Activated CD8-positive, alpha-beta memory T cell treated with anti-CD3 and anti-CD28 coated beads for 24 hours (primary cell): ENCODE measurements at regions not wholly inside any gene's neighbourhood (a gene's known extent, or its start where the extent isn't known, plus 50 kb on each side); places are given as distances from the start of the nearest gene placed in this dataset.

Source experiments
- DNase-seq: peaks from one replicate; pipeline ENCODE4 v3.0.0-alpha.2; 2020

- no peak for DNase-seq
These were observed 140.4 kb upstream of the NPVF start for GRCh38 chr7:25368599-25369201.

- no peak for DNase-seq
These were observed 141.5 kb upstream of the NPVF start for GRCh38 chr7:25369786-25370185.

DNA sequence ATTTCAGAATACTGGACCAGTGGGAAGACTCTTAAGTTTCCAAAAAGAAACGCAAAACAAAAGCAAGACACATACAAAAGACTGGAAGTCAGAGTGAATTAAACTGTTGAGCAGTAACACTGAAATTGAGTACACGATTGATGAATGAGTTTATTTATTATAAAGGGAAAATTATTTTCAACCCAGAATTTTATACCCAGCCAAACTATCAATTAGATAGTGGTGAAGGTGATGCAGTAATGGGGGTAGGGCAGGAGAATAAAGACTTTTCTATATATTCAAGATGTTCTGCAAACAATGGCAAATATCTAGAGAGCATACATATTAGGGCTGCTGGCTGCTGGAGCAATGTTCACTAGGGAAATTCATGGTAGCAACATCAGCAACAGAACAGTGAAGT is 143.7 kb upstream of the NPVF start:
- DNase-seq, result no peak

DNA sequence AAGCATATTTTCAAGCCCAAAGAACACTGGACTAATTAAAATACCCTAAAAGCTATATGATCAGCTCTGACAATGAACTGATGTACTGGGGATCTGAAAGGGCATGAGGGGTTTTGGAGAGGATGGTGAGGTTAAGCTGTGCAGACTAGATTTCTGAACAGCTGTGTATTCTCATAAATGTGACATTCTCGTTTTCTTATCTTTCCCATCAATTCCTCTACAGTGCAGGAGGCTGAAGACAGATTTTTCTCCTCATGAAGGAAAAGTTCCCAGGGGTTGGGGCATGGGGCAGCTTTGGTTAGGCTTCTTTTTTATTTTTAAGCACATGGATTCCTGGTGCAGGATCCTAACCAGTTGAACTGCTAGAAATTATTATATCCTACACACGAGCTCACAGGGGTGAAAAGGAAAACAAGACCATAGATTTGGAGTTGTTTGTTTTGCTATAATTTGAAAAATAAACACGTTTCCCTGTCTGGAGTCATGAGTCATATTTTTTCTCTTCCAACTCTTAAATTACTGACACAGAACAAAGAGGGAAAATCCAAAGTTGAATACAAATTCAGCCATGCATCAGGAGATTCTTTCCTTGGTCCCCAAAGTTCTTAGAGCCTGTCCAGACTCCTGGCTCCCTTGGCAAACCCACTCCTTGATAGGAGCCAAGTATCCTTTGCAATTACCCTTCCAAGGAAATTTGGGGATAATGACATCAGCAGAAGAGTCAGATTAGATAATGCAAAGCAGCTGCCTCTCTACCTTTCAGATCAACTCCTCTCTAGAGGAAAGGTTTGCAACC is 147.7 kb upstream of the NPVF start:
- DNase-seq, result no peak

- DNase-seq, result no peak
These were observed 151.3 kb upstream of the NPVF start for GRCh38 chr7:25379351-25380300.

GRCh38 chr7:25381818-25382589 is 153.7 kb upstream of the NPVF start:
- DNase-seq, result no peak

GRCh38 chr7:25382869-25383268 is 154.6 kb upstream of the NPVF start:
- DNase-seq, result no peak

DNA sequence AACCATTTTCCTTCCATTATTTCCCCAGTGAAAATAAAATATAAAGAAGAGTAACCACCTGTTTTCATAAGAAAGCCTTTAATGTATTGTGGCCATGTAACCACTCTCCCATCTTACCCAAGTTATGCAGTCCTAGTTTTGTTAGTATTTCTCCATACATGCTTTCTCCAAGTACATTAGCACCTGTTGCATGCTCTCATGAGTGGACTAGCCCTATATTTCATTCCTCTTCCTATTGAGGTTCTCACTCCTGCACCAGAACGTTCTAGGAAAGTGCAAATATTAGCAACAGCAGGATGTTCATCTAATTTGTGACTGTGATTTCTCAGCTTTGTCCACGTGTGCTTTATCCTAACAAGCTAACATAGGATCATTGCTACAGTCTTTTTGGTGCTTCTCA is 155.1 kb upstream of the NPVF start:
- no peak for DNase-seq

- no peak for DNase-seq
These were observed 156.7 kb upstream of the NPVF start for GRCh38 chr7:25384788-25385505.

DNA sequence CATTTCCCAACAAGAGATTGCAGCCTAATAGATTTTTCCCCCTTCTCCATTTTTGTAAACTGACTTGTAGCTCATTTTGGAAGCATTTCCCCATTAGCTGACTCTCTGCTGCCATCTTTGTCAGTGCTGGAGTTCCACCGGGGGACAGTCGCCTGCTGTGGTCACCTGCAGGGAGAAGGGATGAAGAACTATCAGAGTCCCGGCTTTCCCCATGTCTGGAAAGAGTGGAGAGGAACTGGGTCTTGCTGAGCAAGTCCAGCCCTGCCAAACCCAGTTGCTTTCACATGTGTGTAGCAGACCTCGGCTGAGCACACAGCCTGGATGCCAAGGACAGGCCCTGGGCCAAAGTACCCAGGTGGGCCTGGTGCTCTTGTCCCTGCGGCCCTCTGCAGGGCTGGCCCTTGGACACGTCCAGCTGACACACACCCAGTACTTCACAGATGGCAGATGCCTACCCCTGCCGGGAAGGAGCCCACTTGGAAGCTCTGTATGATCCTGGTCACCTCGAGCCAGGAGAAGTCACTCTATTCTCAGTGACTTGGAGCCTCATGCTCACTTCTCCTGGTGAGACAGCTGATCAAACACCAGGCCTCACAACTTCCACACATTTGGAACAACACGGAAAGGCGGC is 157.3 kb upstream of the NPVF start:
- DNase-seq, result no peak

GRCh38 chr7:25386311-25386744 is 158.0 kb upstream of the NPVF start:
- DNase-seq, result no peak

DNA sequence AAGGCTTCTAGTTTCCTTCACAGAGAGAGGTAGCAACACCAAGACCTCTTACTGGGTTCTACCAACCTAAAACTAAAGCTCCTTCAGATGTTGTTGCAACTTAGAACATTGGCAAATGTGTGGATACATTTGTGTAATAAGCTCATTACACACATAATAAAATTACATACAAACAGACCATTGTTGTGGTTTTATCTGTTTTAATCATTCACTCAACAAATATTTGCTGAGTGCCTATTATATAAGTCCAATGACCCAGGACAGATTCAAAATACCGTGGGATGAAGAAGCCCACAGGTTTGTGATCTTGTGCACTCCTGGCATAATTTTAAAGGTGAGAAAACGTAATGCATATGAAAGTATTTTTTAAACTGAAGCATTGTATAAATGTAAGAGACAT is 160.4 kb upstream of the NPVF start:
- no peak for DNase-seq

DNA sequence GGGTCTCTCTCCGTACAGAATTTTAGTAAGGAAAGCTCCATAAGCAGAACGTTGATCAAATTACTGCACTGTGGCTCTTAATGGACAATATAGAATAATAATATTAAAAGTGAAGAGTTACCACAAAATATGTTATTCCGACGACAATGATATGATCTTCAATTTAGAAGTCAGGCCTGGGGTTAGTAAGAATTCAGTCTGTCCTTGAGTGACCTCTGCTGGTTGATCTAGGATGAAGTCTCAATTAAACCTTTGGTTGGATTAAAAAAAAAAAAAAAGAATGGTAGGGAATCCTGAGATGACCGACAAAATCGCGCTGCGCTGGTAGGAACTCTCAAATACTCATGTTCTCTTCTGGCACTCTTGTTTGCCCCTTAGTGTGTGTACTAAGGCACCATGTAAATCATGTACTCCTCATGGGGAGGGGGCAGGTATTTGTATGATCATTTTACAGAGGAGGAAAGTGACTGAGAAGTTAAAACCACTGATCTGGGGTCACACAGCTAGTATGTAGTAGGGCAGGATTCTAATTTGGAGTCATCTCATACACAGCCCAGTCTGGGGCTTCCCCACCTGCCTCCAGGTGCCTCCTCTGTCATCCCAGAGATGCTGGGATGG is 161.3 kb upstream of the NPVF start:
- DNase-seq, result no peak

GRCh38 chr7:25391295-25391861 is 163.1 kb upstream of the NPVF start:
- no peak for DNase-seq

- DNase-seq, result no peak
These were observed 163.8 kb upstream of the NPVF start for GRCh38 chr7:25391961-25392587.

GRCh38 chr7:25392588-25393338 is 164.5 kb upstream of the NPVF start:
- DNase-seq, result no peak

GRCh38 chr7:25395976-25396375 is 167.7 kb upstream of the NPVF start:
- DNase-seq, result no peak

- no peak for DNase-seq
These were observed 168.4 kb upstream of the NPVF start for GRCh38 chr7:25396668-25397067.

DNA sequence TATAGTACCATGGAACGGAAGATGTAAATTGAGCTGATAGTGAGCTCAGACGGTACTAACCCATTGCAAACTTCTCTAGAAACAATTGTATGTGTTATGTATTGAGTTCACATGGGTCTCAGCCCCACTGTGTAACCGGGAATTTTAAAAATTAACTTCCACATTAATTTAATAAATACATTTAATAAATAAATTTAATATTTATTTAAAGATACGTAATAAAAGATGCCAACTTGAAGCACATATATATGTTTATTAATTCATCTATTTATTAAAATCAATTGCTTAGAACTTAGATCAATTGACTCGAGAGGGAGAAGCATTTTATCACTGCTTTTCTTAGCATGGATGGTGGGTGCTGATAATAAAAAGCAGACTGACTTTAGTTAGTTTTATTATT is 170.1 kb upstream of the NPVF start:
- no peak for DNase-seq
